GM12872 (cell line): ENCODE measurements at regions not wholly inside any gene's neighbourhood (a gene's known extent, or its start where the extent isn't known, plus 50 kb on each side); places are given as distances from the start of the nearest gene placed in this dataset.

Source experiments
- TF ChIP-seq, protein P1 (sequence below): IDR thresholded peaks from 3 replicates; pipeline ENCODE4 v1.5.1; 2011; ENCODE audit warnings: low read depth, mild to moderate bottlenecking, low read length, moderate library complexity; ENCODE audit not compliant: insufficient read depth

DNA sequence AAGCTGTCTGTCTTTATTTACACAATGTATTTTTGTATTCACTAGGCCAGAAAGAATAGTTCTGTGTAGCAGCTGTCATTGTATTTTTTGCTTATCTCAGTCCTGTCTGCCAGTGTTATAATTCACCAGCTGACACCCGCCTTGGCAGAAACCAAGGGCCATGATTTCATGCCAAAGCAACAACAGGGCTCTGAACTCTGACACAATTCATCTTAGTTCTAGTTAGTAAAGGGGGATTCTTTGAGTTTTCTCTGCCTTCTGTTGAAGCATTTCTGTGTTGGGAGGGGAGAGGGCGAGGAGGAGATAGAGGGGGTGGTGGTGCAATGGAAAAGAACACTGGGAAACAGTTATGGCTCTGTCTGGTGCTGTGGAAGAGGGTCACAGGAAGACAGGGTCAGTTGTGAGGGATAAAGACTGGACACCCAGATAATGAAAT, 684.6 kb upstream of the MARCKS start:
- TF ChIP-seq, protein P1, sequence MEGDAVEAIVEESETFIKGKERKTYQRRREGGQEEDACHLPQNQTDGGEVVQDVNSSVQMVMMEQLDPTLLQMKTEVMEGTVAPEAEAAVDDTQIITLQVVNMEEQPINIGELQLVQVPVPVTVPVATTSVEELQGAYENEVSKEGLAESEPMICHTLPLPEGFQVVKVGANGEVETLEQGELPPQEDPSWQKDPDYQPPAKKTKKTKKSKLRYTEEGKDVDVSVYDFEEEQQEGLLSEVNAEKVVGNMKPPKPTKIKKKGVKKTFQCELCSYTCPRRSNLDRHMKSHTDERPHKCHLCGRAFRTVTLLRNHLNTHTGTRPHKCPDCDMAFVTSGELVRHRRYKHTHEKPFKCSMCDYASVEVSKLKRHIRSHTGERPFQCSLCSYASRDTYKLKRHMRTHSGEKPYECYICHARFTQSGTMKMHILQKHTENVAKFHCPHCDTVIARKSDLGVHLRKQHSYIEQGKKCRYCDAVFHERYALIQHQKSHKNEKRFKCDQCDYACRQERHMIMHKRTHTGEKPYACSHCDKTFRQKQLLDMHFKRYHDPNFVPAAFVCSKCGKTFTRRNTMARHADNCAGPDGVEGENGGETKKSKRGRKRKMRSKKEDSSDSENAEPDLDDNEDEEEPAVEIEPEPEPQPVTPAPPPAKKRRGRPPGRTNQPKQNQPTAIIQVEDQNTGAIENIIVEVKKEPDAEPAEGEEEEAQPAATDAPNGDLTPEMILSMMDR, result no peak

DNA sequence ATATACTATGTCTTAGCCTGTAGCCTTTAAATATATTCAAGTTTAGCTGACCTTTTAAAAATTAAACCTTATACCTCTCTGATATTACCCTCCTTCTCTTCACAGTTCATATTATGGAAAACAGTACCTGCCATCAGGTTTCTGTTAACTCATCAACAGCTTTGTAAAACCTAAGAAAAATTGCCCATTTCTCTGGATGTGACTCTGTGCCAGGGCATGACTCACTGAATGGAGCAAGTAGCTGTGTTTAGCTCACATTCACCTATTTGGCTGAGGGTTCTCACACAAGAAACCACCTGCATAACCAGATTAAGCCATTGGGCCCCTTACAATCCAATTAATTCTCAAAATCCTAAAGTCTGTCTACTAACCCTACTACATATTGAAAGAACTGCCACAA, 678.8 kb upstream of the MARCKS start:
- TF ChIP-seq, protein P1, result no peak

DNA sequence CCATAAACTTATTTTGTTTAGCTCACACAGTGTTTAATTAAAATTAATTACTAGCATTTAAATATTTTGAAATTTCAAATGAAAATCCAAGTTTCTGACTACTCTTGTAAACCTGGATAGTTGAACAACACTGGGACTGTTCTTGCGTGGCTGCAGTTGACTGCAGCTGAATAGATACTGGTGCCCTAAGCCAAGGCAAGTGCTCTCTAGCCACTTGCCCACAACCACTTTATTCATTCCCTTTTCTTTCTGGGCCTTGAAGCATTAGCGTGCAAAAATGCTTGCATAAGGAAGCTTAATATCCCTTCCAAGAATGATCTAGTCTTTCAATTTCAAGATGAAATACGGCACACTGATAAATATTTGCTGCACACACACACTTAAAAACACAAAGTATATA, 676.0 kb upstream of the MARCKS start:
- TF ChIP-seq, protein P1, result no peak

DNA sequence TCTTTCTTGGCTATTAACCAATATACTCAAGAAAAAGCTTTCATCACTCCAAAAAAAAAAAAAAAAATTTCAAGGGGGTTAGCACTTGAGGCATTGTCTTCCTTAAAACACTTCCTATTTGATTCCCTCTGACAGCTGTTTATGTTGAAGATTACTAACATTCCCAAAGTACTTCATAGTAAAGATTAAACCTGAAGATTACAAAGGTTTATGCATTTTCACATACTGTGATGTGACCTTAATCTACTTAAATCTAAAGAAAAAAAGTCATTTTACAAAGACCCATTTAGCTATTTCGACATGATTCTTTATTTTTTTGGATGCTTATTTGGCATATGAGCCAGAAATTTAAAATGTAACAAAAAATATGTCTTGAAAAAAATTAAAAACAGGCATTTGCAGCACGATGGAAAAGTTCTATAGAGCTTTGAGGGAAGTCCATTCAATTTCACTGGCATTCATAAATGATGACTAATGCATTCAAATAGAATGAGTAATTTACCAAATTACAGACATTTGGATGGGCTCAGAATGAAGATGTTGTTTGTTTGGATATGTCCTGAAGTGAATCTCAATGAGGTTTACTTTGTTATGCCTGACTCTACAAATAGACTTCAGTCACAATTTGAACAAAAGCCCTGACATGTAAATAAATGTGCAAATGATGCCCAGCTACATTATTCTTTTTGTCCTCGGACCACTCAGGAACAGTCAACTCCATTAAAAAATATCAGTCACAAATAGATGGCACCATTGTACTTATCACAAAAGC, 674.6 kb upstream of the MARCKS start:
- TF ChIP-seq, protein P1, result no peak

DNA sequence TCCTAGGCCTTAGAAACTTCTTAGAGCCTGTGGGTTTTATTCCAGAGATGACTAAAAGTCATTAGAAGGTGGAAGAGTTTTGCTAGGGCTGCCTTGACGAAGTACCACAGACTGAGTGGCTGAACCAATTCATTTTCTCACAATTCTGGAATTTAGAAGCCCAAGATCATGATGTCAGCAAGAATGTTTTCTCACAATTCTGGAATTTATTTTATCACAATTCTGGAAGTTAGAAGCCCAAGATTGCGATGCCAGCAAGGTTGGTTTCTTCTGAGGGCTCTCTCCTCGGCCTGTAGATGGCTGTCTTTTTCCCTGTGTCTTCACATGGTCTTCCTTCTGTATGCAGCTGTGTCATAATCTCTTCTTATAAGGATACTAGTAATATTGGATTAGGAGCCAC, 672.9 kb upstream of the MARCKS start:
- TF ChIP-seq, protein P1, result no peak

DNA sequence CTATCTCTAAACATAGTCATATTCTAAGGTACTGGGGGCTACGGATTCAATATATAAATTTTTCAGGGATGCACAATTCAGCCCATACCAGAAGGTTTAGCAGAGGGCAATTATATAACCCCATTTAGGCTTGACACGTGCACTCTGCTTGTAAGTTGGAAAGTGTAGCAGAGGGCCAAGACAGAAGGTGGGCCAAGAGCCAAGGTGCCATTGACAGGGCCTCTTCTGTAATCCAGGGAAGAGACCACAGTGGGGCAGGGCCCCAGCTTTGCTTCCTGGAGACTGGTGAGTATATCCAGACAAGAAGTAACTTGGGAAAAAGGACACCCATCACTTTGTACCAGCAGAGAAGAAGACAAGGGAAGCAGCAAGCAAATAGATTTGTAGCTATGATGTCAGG, 672.4 kb upstream of the MARCKS start:
- TF ChIP-seq, protein P1, result no peak

DNA sequence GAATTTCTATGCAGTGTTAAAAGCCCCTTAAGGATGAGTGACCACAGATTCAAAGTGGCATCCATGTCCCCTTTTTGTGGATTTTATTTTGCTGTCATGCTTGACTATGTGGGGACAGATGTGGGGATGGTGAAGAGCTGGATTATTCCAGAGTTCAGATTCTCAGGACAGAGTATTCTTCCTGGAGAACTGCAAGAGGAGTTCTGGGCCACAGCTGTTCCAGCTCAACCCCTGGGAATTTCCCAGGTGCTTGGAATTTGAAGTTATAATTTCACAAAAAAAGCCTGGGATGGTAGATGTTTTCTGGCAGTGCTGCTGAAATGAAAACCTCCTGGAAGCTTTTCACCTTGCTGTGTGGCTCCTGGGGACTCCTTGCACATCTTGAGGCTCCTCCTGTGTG, 671.8 kb upstream of the MARCKS start:
- TF ChIP-seq, protein P1, result no peak
